Mesenchymal stem cell (in vitro differentiated cells and primary cell): ENCODE measurements at regions not wholly inside any gene's neighbourhood (a gene's known extent, or its start where the extent isn't known, plus 50 kb on each side); places are given as distances from the start of the nearest gene placed in this dataset.

Experiments
- DNase-seq: peaks from one replicate; pipeline ENCODE4 v3.0.0-alpha.2; 2013
- H2AFZ ChIP-seq: one replicate; pipeline ENCODE4 v1.6.1; 2013; ENCODE audit warnings: low read depth, mild to moderate bottlenecking, control low read depth, inconsistent platforms, low read length, moderate library complexity
- H2AK5ac ChIP-seq: 2 replicates; pipeline ENCODE4 v1.6.1; 2013; ENCODE audit warnings: low read length, moderate library complexity, mild to moderate bottlenecking, inconsistent platforms; ENCODE audit not compliant: severe bottlenecking
- H2BK120ac ChIP-seq: one replicate; pipeline ENCODE4 v1.6.1; 2013; ENCODE audit warnings: low read depth, mild to moderate bottlenecking, inconsistent platforms, low read length, moderate library complexity
- H2BK12ac ChIP-seq, 2 experiments: one replicate each; pipeline ENCODE4 v1.6.1; 2013; ENCODE audit warnings: inconsistent platforms in 2 of 2, low read length in 2 of 2, mild to moderate bottlenecking in 2 of 2, moderate library complexity in 2 of 2, control low read depth in 1 of 2
- H2BK15ac ChIP-seq: one replicate; pipeline ENCODE4 v1.6.1; 2013; ENCODE audit warnings: mild to moderate bottlenecking, low read depth, inconsistent platforms; ENCODE audit not compliant: poor library complexity, severe bottlenecking
- H2BK5ac ChIP-seq: 2 replicates; pipeline ENCODE4 v1.6.1; 2013; ENCODE audit warnings: low read depth, mild to moderate bottlenecking, low read length, control low read depth, inconsistent platforms; ENCODE audit not compliant: poor library complexity, severe bottlenecking
- H3K14ac ChIP-seq, 2 experiments: one replicate each; pipeline ENCODE4 v1.6.1; 2013; ENCODE audit warnings: inconsistent platforms in 2 of 2, low read length in 2 of 2, control low read depth in 1 of 2, mild to moderate bottlenecking in 1 of 2, moderate library complexity in 1 of 2
- H3K18ac ChIP-seq, 2 experiments: one replicate each; pipeline ENCODE4 v1.6.1; 2013; ENCODE audit warnings: inconsistent platforms in 2 of 2, low read length in 2 of 2, control low read depth in 1 of 2, low read depth in 1 of 2, mild to moderate bottlenecking in 1 of 2
- H3K23ac ChIP-seq, 2 experiments: one replicate each; pipeline ENCODE4 v1.6.1; 2013; ENCODE audit warnings: inconsistent platforms in 2 of 2, low read length in 2 of 2, mild to moderate bottlenecking in 2 of 2, moderate library complexity in 2 of 2, control low read depth in 1 of 2
- H3K27ac ChIP-seq: 2 replicates; pipeline ENCODE4 v1.5.1; 2013; ENCODE audit warnings: mild to moderate bottlenecking, moderate library complexity, low read length, control low read depth, inconsistent platforms; ENCODE audit not compliant: poor library complexity, severe bottlenecking
- H3K27me3 ChIP-seq, 2 experiments: 2 replicates each; pipeline versions ENCODE4 v1.6.1 to v1.7.0; 2013; ENCODE audit warnings: low read length in 2 of 2, mild to moderate bottlenecking in 2 of 2, moderate library complexity in 2 of 2, control low read depth in 1 of 2, inconsistent platforms in 1 of 2; ENCODE audit not compliant: control insufficient read depth in 1 of 2, insufficient read depth in 1 of 2
- H3K36me3 ChIP-seq, 2 experiments: 2 replicates each; pipeline versions ENCODE4 v1.6.1 to v1.7.0; 2013; ENCODE audit warnings: low read length in 2 of 2, control low read depth in 1 of 2, inconsistent platforms in 1 of 2, low read depth in 1 of 2, mild to moderate bottlenecking in 1 of 2; ENCODE audit not compliant: insufficient read depth in 2 of 2, control insufficient read depth in 1 of 2
- H3K4ac ChIP-seq, 2 experiments: one replicate each; pipeline ENCODE4 v1.6.1; 2013; ENCODE audit warnings: inconsistent platforms in 2 of 2, low read length in 2 of 2, mild to moderate bottlenecking in 2 of 2, moderate library complexity in 2 of 2, control low read depth in 1 of 2, low read depth in 1 of 2
- H3K4me1 ChIP-seq: 2 replicates; pipeline ENCODE4 v1.6.1; 2013; ENCODE audit warnings: low read depth, low read length, control low read depth; ENCODE audit not compliant: control insufficient read depth, insufficient read depth
- H3K4me2 ChIP-seq: 2 replicates; pipeline ENCODE4 v1.6.1; 2013; ENCODE audit warnings: low read length, mild to moderate bottlenecking, inconsistent platforms; ENCODE audit not compliant: poor library complexity, severe bottlenecking
- H3K4me3 ChIP-seq, 2 experiments: 2 replicates each; pipeline versions ENCODE4 v1.5.1 to v1.7.0; 2013; ENCODE audit warnings: low read length in 2 of 2, mild to moderate bottlenecking in 2 of 2, control low read depth in 1 of 2, low read depth in 1 of 2; ENCODE audit not compliant: insufficient read depth in 1 of 2
- H3K79me1 ChIP-seq: replicated peaks from 2 replicates; pipeline ENCODE4 v1.6.1; 2013; ENCODE audit warnings: mild to moderate bottlenecking, control low read depth, low read length, inconsistent platforms; ENCODE audit not compliant: poor library complexity, severe bottlenecking
- H3K9ac ChIP-seq: 2 replicates; pipeline ENCODE4 v1.7.0; 2013; ENCODE audit warnings: mild to moderate bottlenecking, low read length, moderate library complexity
- H3K9me3 ChIP-seq: 2 replicates; pipeline ENCODE4 v1.7.0; 2013; ENCODE audit warnings: mild to moderate bottlenecking, low read length; ENCODE audit not compliant: control insufficient read depth
- H4K8ac ChIP-seq: one replicate; pipeline ENCODE4 v1.6.1; 2013; ENCODE audit warnings: inconsistent platforms, mild to moderate bottlenecking, low read length, moderate library complexity
- H4K91ac ChIP-seq: one replicate; pipeline ENCODE4 v1.6.1; 2013; ENCODE audit warnings: mild to moderate bottlenecking, low read length, inconsistent platforms
- WGBS: methylation state at CpG from one replicate; pipeline ENCODE4 v1.1.7; 2013; ENCODE audit warnings: mixed read lengths; 5-methylcytosine and 5-hydroxymethylcytosine counted together

- DNase-seq = no peak
- H2BK120ac ChIP-seq = no peak overlapping the region
- no peak overlapping the region for H3K4ac ChIP-seq
- no peak overlapping the region for H2BK15ac ChIP-seq
- no peak overlapping the region for H3K14ac ChIP-seq
- H3K27me3 ChIP-seq = no peaks in the 10 kb centered on the region
- no peak overlapping the region for H3K4me3 ChIP-seq
- H3K9ac ChIP-seq = no peak overlapping the region
- H2BK12ac ChIP-seq = no peak overlapping the region
- no peaks in the 10 kb centered on the region for H3K9me3 ChIP-seq
- H3K79me1 ChIP-seq = no peaks in the 10 kb centered on the region
- H3K36me3 ChIP-seq = no peaks in the 10 kb centered on the region
- H4K8ac ChIP-seq = no peak overlapping the region
- H2BK5ac ChIP-seq = no peak overlapping the region
- WGBS = 57% methylated on average over 1 of the region's 2 CpGs
- H3K23ac ChIP-seq = no peak overlapping the region
- no peak overlapping the region for H4K91ac ChIP-seq
- no peak overlapping the region for H2AFZ ChIP-seq
- H3K27ac ChIP-seq = no peak overlapping the region
- no peak overlapping the region for H2AK5ac ChIP-seq
- H3K4me1 ChIP-seq = no peaks in the 10 kb centered on the region
- no peak overlapping the region for H3K18ac ChIP-seq
- no peak overlapping the region for H3K4me2 ChIP-seq
Measured at GRCh38 chr17:71032746-71033273, 863.5 kb downstream of the KCNJ2 start.

DNA sequence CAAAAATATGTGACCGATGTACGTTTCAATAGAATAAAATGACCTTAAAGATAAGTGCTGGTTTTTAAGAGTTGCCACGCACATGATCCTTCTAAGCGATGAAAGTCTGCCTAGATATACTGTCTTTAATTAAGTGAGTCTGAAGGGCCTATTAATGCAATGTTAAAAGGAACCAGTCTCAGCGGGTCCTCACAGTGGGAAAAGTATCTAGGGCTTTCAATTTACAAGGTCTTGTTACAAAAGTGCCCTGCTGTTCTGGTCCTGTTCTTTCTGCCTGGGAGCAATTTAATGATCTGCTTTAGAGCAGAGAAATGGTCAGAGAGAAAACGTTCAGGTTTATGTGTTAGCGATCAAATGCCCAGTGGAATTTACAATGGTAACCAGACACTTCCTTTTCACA, 864.0 kb downstream of the KCNJ2 start:
- no peak overlapping the region for H3K9ac ChIP-seq
- no peak overlapping the region for H2AK5ac ChIP-seq
- no peaks in the 10 kb centered on the region for H3K36me3 ChIP-seq
- H2BK12ac ChIP-seq = no peak overlapping the region
- H2AFZ ChIP-seq = no peak overlapping the region
- no peak overlapping the region for H3K4me2 ChIP-seq
- no peaks in the 10 kb centered on the region for H3K4me1 ChIP-seq
- no peak overlapping the region for H2BK15ac ChIP-seq
- no peak for DNase-seq
- no peak overlapping the region for H2BK120ac ChIP-seq
- no peak overlapping the region for H4K8ac ChIP-seq
- no peak overlapping the region for H3K4me3 ChIP-seq
- no peak overlapping the region for H3K18ac ChIP-seq
- H3K9me3 ChIP-seq = no peaks in the 10 kb centered on the region
- 31% methylated on average over 5 of the region's 7 CpGs for WGBS
- no peaks in the 10 kb centered on the region for H3K79me1 ChIP-seq
- H4K91ac ChIP-seq = no peak overlapping the region
- H3K27me3 ChIP-seq = no peaks in the 10 kb centered on the region
- H3K14ac ChIP-seq = no peak overlapping the region
- no peak overlapping the region for H3K27ac ChIP-seq
- no peak overlapping the region for H2BK5ac ChIP-seq
- H3K4ac ChIP-seq = no peak overlapping the region
- no peak overlapping the region for H3K23ac ChIP-seq

DNA sequence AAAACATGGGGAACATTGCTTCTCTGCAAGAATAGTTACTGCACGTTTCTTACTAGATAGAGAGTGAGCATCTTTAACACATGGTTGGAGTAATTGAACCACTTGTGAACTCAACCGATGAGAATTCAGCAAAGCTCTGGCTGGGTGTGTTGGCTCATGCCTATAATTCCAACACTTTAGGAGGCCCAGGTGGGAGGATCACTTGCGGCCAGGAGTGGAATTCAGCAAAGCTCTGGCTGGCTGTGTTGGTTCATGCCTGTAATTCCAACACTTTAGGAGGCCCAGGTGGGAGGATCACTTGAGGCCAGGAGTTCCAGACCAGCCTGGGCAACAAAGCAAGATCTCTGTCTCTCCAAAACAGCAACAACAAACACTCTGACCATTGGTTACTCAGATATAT, 865.9 kb downstream of the KCNJ2 start:
- H3K27me3 ChIP-seq = no peaks in the 10 kb centered on the region
- H2BK12ac ChIP-seq = no peak overlapping the region
- H3K23ac ChIP-seq = no peak overlapping the region
- H3K36me3 ChIP-seq = no peaks in the 10 kb centered on the region
- WGBS = 89% methylated on average over 2 of the region's 3 CpGs
- H3K9ac ChIP-seq = no peak overlapping the region
- no peaks in the 10 kb centered on the region for H3K9me3 ChIP-seq
- no peak overlapping the region for H2BK5ac ChIP-seq
- no peak overlapping the region for H3K18ac ChIP-seq
- H3K27ac ChIP-seq = no peak overlapping the region
- H2AFZ ChIP-seq = no peak overlapping the region
- no peak overlapping the region for H3K4me2 ChIP-seq
- no peaks in the 10 kb centered on the region for H3K4me1 ChIP-seq
- no peak overlapping the region for H4K91ac ChIP-seq
- H3K79me1 ChIP-seq = no peaks in the 10 kb centered on the region
- H3K4ac ChIP-seq = no peak overlapping the region
- DNase-seq = no peak
- no peak overlapping the region for H4K8ac ChIP-seq
- no peak overlapping the region for H2BK120ac ChIP-seq
- no peak overlapping the region for H3K14ac ChIP-seq
- H2AK5ac ChIP-seq = no peak overlapping the region
- H2BK15ac ChIP-seq = no peak overlapping the region
- no peak overlapping the region for H3K4me3 ChIP-seq

DNA sequence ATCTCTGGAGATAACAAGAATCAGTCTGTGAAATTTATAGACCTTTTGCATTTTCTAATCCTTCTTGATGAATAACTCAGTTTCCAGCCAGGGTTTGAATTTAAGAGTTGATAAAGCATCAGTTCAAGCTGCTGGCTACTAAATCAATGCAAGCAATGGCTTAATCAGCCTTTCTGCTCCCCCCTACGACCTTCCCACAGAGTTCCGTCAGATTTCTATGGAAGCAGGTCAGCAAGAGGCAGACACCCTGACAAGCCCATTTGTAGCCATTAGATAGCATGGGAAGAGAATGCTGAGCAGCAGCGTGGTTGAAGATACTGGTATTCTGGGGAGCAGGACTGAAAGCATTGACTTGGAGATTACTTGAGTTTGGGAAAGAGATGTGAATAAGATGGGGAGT, 868.1 kb downstream of the KCNJ2 start:
- Histone ChIP-seq H3K27ac (no peak overlapping the region), H2BK12ac (no peak overlapping the region), H3K27me3 (no peaks in the 10 kb centered on the region), H3K9ac (no peak overlapping the region), H3K36me3 (no peaks in the 10 kb centered on the region), H3K4ac (no peak overlapping the region), H4K8ac (peak overlapping the region; percentile 53), H3K79me1 (no peaks in the 10 kb centered on the region), H2BK5ac (no peak overlapping the region), H4K91ac (no peak overlapping the region), H2AK5ac (no peak overlapping the region), H2BK120ac (no peak overlapping the region), H3K4me2 (no peak overlapping the region), H3K18ac (no peak overlapping the region), H3K9me3 (no peaks in the 10 kb centered on the region), H3K14ac (no peak overlapping the region), H3K4me3 (no peak overlapping the region), H2BK15ac (no peak overlapping the region), H3K4me1 (no peaks in the 10 kb centered on the region), H3K23ac (no peak overlapping the region), H2AFZ (no peak overlapping the region)
- DNase-seq = no peak
- WGBS = 61% methylated on average over 3 of the region's 3 CpGs
